ENCODE measurements at regions not wholly inside any gene's neighbourhood (a gene's known extent, or its start where the extent isn't known, plus 50 kb on each side); places are given as distances from the start of the nearest gene placed in this dataset.

DNA sequence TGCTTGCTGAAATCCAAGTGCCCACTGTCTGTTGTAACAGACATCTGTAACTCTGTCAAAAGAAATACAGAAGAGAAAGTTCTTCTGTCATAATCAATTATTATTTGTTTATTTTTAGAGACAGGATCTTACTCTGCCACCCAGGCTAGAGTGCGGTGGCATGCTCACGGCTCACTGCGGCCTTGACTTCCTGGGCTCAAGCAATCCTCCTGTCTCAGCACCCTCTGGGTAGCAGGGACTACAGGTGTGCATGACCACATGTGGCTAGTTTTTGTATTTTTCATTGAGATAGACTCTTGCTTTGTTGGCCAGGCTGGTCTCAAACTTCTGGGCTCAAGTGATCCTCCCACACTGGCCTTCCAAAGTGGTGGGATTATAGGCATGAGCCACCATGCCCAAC is 177.6 kb upstream of the SETMAR start:
- no peak for TF ChIP-seq POLR2A (IDR thresholded peaks at IDR 0.05; ENCODE audit: low read length)
- no peak for TF ChIP-seq GATA1 (IDR thresholded peaks at IDR 0.05; ENCODE audit: low read depth, low read length)
